Mammary epithelial cell (primary cell): ENCODE measurements at regions not wholly inside any gene's neighbourhood (a gene's known extent, or its start where the extent isn't known, plus 50 kb on each side); places are given as distances from the start of the nearest gene placed in this dataset.

Experiments used
- CTCF ChIP-seq, 2 donors: IDR thresholded peaks in 1 of 2; conservative IDR thresholded peaks in 1 of 2; 2 replicates each; pipeline ENCODE4 v1.5.1; 2011 to 2012; ENCODE audit warnings: inconsistent platforms in 2 of 2, low read length in 2 of 2, mild to moderate bottlenecking in 2 of 2, control low read depth in 1 of 2, low read depth in 1 of 2; ENCODE audit not compliant: insufficient read depth in 1 of 2; ENCODE audit errors: extremely low read depth in 1 of 2
- EZH2 ChIP-seq: IDR thresholded peaks from 2 replicates; pipeline ENCODE4 v1.6.1; 2012; ENCODE audit warnings: low read length, inconsistent platforms, borderline replicate concordance

GRCh38 chr18:8491516-8491915 is 117.7 kb upstream of the RAB12 start:
- no peak for TF ChIP-seq CTCF (conservative IDR thresholded peaks at IDR 0.05 in 1 of 2, IDR thresholded peaks at IDR 0.05 in 1 of 2; ENCODE audit: extremely low read depth in 1 of 2, insufficient read depth in 1 of 2, low read depth in 1 of 2, low read length in 2 of 2)
- TF ChIP-seq EZH2, result no peak
